GM18498 (cell line): ENCODE measurements at regions not wholly inside any gene's neighbourhood (a gene's known extent, or its start where the extent isn't known, plus 50 kb on each side); places are given as distances from the start of the nearest gene placed in this dataset.

Source experiments
- ATAC-seq: cut with Tn5 transposase; IDR thresholded peaks from one replicate; pipeline ENCODE4 v1.9.1; 2021; ENCODE audit warnings: mild to moderate bottlenecking, moderate library complexity; ENCODE audit not compliant: unreplicated experiment

DNA sequence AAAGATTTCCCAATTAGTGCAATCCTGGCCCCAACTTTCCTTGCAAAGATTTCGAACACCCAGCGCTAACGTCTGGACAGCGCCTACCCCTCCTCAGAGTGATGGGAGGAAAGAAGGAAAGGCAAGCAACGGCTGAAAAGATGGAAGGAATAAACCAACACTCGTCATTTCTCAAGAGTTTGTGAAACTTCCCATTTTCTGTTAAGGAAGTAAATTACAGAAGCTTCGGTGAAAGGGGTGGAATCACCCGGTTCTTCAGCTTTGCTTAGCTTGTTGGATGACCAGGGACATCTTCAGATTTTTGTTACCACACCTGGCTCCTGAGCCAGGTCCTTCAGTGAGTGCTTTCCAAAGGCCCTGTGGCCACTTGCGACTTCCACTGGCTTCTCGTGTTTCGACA lies 313.1 kb downstream of the SKIDA1 start:
- no peak for ATAC-seq

DNA sequence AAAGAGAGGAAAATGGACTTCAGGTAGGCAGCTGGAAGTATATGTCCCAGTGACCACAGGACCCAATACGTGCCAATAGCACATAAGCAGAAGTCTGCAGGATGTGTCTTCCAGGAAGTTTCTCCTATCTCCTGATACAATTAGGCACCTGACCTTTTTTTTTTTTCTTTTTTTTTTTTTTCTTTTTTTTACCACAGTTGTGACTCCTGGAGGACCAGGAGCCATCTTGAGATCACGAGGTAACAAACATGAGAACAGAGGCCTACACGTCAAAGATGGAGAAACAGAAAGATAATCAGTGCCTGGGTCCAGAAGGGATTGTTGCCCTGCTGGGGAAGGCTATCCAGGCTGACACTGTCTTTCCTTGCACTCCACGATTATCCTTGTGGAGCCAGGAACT lies 312.4 kb upstream of the NEBL start:
- no peak for ATAC-seq

- no peak for ATAC-seq
These were observed 311.7 kb upstream of the NEBL start for GRCh38 chr10:21208666-21209316.

DNA sequence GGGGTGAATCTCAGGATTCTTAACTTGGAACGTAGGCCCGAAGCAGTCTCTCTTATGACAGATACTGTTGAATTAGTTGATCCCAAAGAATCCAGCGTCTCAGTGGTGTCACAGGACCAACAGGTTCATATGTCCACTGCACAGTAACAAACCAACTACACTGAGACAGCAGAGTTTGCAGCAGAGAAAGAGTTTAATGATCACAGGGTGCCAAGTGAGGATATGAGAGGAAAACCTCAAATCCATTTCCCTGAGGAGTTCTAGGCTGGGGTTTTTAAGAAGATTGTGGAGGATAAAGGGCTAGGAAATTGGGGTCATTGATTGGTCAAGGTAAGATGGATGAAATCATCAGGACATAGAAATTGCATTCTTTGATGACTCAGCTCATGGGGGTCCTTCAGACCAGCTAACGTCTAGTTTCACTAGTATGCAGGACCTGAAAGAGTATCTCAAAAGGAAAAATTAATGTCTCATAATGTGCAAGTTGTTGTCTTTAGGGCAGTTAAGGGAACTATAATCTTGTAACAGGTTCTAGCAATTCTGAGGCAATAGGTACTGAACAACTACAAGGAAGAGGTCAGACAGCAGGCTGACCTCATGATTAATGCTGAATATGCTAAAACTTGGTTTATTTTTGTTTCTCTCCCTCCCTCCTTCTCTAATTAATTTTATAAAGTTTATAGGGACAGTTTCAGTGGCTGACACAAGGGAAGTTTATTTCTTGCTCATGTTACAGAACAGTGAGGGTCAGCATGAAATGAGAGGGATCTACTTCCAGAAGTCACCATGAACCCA lies 310.9 kb upstream of the NEBL start:
- no peak for ATAC-seq

- no peak for ATAC-seq
These were observed 308.2 kb upstream of the NEBL start for GRCh38 chr10:21205328-21205727.

DNA sequence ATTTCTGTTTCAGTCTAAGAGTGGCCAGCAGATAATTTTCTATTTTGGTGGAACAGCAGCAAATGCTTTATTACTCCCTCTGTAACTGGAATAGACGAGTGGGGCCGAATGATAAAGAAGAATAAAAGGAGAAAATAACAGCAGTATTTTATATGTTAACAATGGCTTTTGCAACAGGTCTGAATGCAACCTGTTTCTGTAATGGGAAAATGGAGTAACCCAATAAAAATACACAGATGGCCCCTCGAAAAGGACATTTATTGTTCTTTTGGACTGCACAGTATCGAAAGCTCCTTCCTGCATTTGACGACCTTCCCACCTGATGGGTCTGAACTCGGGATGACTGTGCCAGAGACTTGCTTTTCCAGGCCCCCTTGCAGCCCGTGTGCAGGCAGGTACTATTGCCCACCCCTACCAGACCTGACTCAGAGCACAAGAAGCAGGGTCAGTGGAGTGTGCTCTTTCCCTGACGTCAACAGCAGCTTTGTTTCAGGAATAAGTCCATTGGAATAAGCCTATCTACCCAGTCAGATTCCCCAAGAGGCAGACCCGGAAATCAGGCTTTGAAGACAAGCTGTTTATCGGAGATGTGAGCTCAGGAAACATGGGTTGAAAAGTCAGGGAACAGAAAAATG lies 306.5 kb upstream of the NEBL start:
- ATAC-seq: no peak

- ATAC-seq: no peak
These were observed 305.8 kb upstream of the NEBL start for GRCh38 chr10:21202776-21203462.

- ATAC-seq: no peak
These were observed 302.4 kb upstream of the NEBL start for GRCh38 chr10:21199501-21199900.

DNA sequence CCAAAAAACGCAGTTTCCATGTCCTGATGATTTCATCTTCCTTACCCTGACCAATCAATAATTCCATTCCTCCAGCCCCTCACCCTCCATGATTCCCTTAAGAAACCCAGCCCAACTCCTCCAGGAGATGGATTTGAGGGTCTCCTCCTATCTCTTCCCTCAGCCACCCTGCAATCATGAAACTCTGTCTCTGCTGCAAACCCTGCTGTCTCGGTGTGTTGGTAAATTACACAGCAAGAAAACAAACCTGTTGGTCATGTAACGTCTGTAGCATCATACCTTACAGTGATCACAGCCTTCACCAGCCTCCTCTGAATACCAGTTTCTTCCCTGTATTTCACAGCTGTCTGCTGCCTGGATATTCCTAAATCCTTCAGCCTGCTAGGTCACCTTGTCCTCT lies 300.7 kb upstream of the NEBL start:
- ATAC-seq: no peak

GRCh38 chr10:21196822-21197395 lies 299.8 kb upstream of the NEBL start:
- ATAC-seq: no peak

DNA sequence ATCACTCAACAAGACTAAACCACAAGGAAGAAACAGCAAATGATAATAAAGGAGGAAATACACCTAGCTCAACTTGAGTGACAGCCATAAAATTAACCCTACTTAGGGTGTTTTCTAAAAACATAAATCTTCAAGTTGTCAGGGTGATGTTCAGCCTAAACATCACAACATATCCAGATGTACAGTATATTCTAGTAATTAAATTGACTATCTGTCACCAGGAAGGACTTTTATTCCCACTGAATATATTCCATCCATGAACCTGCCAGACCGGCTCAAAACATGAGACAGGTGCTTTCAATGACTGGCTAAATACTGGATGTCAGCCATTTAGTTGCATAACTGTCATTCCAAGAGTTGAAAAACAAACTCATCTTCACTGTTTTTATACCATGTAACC lies 298.1 kb upstream of the NEBL start:
- ATAC-seq: no peak

DNA sequence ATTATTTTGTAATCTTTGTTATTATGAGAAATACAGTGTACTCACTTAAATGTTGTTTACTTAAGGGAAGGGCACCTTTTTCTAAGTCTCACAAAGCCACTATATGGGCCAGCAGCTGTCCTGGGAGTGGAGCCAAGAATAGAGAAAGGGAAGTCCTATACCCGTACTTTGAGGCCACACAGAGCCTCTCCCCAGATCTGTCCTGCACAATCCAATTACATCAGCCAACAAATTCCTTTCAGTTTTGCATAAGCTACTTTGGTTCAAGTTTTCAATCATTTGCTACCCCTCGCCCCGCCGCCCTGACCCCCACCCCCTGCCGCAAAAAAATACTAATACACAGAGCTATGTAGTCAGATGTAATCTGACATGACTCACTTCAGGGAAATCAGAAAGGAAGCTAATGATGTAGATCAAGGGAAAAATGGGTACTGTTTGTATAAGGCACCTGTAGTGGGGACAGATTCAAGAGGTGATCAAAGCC lies 297.4 kb upstream of the NEBL start:
- ATAC-seq: no peak

- ATAC-seq: no peak
These were observed 296.1 kb upstream of the NEBL start for GRCh38 chr10:21193196-21193595.

- no peak for ATAC-seq
These were observed 294.4 kb upstream of the NEBL start for GRCh38 chr10:21191512-21191911.

DNA sequence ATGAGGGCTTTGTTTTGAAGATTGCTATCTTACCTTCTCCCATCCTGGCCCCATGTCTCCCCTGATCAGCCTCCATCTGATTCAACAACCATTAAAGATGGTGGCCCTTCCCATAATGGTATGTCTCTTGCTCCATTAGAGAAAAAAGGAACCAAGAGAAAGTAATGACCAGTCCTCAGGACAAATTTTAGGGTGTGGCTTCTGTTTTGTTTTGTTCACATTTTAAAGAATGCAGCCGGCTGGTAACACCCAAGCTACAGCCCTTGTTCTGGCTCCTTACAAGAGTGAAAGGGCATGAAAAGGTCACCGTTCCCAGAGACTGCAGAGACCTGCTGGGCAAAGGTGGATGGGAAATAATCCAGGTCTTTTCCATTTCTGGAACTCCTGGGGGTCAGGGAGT lies 287.9 kb upstream of the NEBL start:
- no peak for ATAC-seq

- no peak for ATAC-seq
These were observed 287.1 kb upstream of the NEBL start for GRCh38 chr10:21184216-21184615.

DNA sequence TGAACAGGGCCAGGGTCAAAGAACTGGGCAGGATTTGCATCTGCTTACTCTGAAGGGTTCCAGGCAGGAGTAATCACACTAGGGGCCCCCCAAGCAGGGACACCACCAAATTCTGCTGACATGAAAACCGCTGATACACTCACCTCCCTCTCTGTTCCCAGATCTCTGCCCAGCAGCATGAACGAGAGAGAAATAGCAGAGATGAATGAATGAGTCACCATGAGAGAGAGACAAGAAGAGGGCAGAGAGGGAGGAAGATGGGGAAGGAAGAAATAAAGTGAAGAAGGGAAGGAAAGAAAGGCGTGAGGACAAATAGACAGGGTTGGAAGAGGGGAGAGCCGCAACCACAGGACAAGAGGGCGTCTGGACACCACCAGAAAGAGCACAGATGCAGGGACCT lies 285.9 kb upstream of the NEBL start:
- no peak for ATAC-seq

DNA sequence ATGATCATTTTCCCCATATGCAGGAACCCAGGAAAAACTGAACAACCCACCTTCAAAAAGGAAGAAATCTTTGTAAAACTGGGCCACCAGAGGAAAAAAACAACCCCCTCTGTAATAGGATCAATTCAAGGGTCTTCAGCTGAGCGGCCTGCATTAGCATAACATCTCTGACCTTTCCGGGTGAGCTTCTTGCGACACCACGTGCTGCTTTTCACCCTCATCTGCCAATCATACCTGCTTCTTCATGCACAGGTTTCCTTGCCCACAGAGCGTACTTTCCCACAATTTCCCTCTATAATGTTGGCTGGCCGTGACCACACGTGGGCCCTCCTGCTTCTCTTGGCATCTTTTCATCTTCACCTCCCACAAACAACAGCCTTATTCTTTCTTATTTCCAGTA lies 284.3 kb upstream of the NEBL start:
- ATAC-seq: no peak

GRCh38 chr10:21180604-21181003 lies 283.5 kb upstream of the NEBL start:
- no peak for ATAC-seq

DNA sequence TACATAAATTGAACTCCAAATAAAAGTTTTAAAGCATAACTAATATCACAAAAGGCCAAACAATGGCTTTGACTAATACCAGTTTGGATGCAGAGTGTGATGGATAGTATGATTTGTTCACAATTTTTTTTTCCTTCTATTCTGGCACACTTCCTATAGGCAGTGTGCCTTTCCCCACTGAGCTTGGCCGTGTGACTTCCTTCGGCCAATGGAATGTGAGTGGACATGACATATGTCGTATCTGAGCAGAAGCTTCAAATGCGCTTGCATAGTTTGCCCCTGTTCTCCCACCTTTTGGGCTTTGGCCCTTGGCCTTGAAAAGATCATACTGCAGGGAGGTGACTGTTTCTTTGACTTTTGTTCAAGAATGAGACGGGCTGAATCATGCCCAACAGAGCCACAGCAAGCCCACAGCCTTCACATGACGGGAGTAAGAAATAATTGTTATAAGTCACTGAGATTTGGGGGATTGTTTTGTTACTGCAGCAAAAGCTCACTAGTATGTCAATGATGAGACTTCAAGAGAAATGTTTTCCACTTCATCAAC lies 279.9 kb upstream of the NEBL start:
- ATAC-seq: no peak

DNA sequence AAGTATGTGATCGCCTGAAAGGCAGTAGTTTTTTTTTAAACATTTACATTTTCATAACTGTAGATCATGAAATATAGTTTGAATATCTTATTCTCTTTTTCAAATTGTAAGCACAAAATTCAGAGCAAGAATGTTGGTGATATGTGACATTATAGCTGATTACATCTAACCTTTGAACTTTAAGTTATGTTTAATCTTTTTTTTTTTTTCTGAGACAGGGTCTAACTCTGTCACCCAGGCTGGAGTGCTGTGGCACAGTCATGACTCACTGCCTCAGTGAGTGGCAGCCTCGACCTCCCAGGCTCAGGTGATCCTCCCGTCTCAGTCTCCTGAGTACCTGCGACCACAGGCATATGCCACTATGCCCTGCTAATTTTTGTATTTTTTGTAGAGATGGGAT lies 278.7 kb upstream of the NEBL start:
- ATAC-seq: no peak
